ENCODE measurements at regions not wholly inside any gene's neighbourhood (a gene's known extent, or its start where the extent isn't known, plus 50 kb on each side); places are given as distances from the start of the nearest gene placed in this dataset.

- TF ChIP-seq CTCF (conservative IDR thresholded peaks at IDR 0.05; ENCODE audit: low read depth, low read length) (no peak), EZH2 (IDR thresholded peaks at IDR 0.05; ENCODE audit: borderline replicate concordance, low read depth, low read length, poor library complexity, severe bottlenecking) (no peak)
Observed at GRCh38 chr3:4195006-4195405, 108.2 kb upstream of the SETMAR start.
